ENCODE measurements at regions not wholly inside any gene's neighbourhood (a gene's known extent, or its start where the extent isn't known, plus 50 kb on each side); places are given as distances from the start of the nearest gene placed in this dataset.
"Not testable (repeated sequence)": the region's sequence is repeated elsewhere in the genome, so short reads cannot be mapped to it uniquely, and the experiment has no call there.

GRCh38 chrX:26851981-26852380 lies 611.2 kb downstream of the PPP4R3C start:
- peak; percentile 63 for DNase-seq

- no peak for DNase-seq
Observed at GRCh38 chrX:26848511-26848910, 614.6 kb downstream of the PPP4R3C start.

- DNase-seq, result peak; percentile 10
Observed at GRCh38 chrX:26845056-26845455, 618.1 kb downstream of the PPP4R3C start.

- no peak for DNase-seq
Observed at GRCh38 chrX:26822448-26822847, 606.5 kb downstream of the MAGEB5 start.

- no peak for DNase-seq
Observed at GRCh38 chrX:26789751-26790150, 573.8 kb downstream of the MAGEB5 start.

- no peak for DNase-seq
Observed at GRCh38 chrX:26788402-26788998, 572.5 kb downstream of the MAGEB5 start.

GRCh38 chrX:26783512-26784225 lies 567.7 kb downstream of the MAGEB5 start:
- peak; percentile 60 for DNase-seq

GRCh38 chrX:26778320-26778888 lies 562.4 kb downstream of the MAGEB5 start:
- no peak for DNase-seq

GRCh38 chrX:26762253-26762652 lies 546.3 kb downstream of the MAGEB5 start:
- no peak for DNase-seq

- DNase-seq, result not testable (repeated sequence)
Observed at GRCh38 chrX:26755760-26756159, 539.8 kb downstream of the MAGEB5 start.

GRCh38 chrX:26747877-26748276 lies 531.9 kb downstream of the MAGEB5 start:
- no peak for DNase-seq

GRCh38 chrX:26722666-26723428 lies 506.9 kb downstream of the MAGEB5 start:
- DNase-seq, result no peak

- DNase-seq, result no peak
Observed at GRCh38 chrX:26672571-26672970, 456.6 kb downstream of the MAGEB5 start.

- DNase-seq, result no peak
Observed at GRCh38 chrX:26670521-26670920, 454.6 kb downstream of the MAGEB5 start.

GRCh38 chrX:26664919-26665318 lies 448.9 kb downstream of the MAGEB5 start:
- DNase-seq, result no peak

- DNase-seq, result no peak
Observed at GRCh38 chrX:26653050-26653449, 437.1 kb downstream of the MAGEB5 start.

- DNase-seq, result no peak
Observed at GRCh38 chrX:26651755-26652154, 435.8 kb downstream of the MAGEB5 start.

GRCh38 chrX:26649534-26649933 lies 433.6 kb downstream of the MAGEB5 start:
- peak; percentile 5 for DNase-seq

GRCh38 chrX:26631385-26631784 lies 415.4 kb downstream of the MAGEB5 start:
- DNase-seq, result no peak

- DNase-seq, result no peak
Observed at GRCh38 chrX:26613956-26614355, 398.0 kb downstream of the MAGEB5 start.

- no peak for DNase-seq
Observed at GRCh38 chrX:26606971-26607370, 391.0 kb downstream of the MAGEB5 start.

GRCh38 chrX:26597981-26598380 lies 382.0 kb downstream of the MAGEB5 start:
- DNase-seq, result no peak

GRCh38 chrX:26590849-26591248 lies 374.9 kb downstream of the MAGEB5 start:
- DNase-seq, result no peak

- DNase-seq, result no peak
Observed at GRCh38 chrX:26586570-26586969, 370.6 kb downstream of the MAGEB5 start.
